ENCODE measurements at regions not wholly inside any gene's neighbourhood (a gene's known extent, or its start where the extent isn't known, plus 50 kb on each side); places are given as distances from the start of the nearest gene placed in this dataset.
"Not testable (repeated sequence)": the region's sequence is repeated elsewhere in the genome, so short reads cannot be mapped to it uniquely, and the experiment has no call there.

DNA sequence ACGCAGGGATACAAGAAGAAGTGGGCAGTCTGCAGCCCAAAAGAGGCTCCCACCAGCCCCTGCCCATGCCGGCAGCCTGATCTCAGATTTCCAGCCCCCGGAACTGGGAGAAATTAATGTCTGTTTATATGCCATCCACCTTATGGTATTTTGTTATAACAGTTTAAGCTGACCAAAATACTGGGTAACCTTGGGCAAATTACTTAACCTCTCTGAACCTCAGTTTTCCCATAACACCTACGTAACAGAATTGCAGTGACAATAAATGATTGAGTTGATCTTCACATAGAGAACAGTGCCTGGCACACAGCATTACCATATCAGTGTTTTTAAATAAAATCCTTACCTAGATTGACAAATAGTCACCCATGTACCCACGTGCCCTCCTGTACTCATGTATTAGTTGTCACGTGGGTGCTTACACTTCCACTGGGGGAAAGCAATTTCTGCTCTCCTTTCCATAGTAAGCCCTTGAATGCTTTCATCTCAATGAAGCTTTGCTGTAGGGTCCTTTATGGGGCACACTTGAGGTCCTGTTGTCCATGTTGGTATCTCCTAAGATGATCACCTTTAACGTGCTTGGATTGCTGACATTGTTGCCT, 54.2 kb upstream of the PHF21A start:
- no peaks in the 10 kb centered on the region for H3K9me3 ChIP-seq (ENCODE audit: control insufficient read depth, low read length)
- Mint-ChIP-seq H3K27me3 (ENCODE audit: insufficient read depth) (peaks cover 8% of the 10 kb centered on the region), H3K27ac (no peak overlapping the region), H3K4me1 (no peaks in the 10 kb centered on the region), H3K9me3 (no peaks in the 10 kb centered on the region), H3K36me3 (ENCODE audit: low read depth) (no peaks in the 10 kb centered on the region), H3K4me3 (no peak overlapping the region)
- no peaks in the 10 kb centered on the region for H3K36me3 ChIP-seq (ENCODE audit: control insufficient read depth, insufficient read depth, low read length)
- no peak for DNase-seq
- no peaks in the 10 kb centered on the region for H3K4me1 ChIP-seq (ENCODE audit: control insufficient read depth, insufficient read depth, low read length)
- 85 to 100% methylated on average over 4 to 7 of the region's 7 CpGs for WGBS, 2 experiments (ENCODE audit: insufficient coverage in 1 of 2, insufficient read length in 1 of 2)
- no peak overlapping the region for H3K4me3 ChIP-seq (ENCODE audit: low read length)
- no peak overlapping the region for H3K27ac ChIP-seq (ENCODE audit: low read depth, low read length)
- TF ChIP-seq, protein P1, sequence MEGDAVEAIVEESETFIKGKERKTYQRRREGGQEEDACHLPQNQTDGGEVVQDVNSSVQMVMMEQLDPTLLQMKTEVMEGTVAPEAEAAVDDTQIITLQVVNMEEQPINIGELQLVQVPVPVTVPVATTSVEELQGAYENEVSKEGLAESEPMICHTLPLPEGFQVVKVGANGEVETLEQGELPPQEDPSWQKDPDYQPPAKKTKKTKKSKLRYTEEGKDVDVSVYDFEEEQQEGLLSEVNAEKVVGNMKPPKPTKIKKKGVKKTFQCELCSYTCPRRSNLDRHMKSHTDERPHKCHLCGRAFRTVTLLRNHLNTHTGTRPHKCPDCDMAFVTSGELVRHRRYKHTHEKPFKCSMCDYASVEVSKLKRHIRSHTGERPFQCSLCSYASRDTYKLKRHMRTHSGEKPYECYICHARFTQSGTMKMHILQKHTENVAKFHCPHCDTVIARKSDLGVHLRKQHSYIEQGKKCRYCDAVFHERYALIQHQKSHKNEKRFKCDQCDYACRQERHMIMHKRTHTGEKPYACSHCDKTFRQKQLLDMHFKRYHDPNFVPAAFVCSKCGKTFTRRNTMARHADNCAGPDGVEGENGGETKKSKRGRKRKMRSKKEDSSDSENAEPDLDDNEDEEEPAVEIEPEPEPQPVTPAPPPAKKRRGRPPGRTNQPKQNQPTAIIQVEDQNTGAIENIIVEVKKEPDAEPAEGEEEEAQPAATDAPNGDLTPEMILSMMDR (conservative IDR thresholded peaks at IDR 0.05), result no peak
- H3K27me3 ChIP-seq (ENCODE audit: control insufficient read depth, insufficient read depth, low read length, poor library complexity, severe bottlenecking), result no peaks in the 10 kb centered on the region
- H3K9ac ChIP-seq (ENCODE audit: extremely low read depth, low read length, poor library complexity, severe bottlenecking), result no peak overlapping the region

DNA sequence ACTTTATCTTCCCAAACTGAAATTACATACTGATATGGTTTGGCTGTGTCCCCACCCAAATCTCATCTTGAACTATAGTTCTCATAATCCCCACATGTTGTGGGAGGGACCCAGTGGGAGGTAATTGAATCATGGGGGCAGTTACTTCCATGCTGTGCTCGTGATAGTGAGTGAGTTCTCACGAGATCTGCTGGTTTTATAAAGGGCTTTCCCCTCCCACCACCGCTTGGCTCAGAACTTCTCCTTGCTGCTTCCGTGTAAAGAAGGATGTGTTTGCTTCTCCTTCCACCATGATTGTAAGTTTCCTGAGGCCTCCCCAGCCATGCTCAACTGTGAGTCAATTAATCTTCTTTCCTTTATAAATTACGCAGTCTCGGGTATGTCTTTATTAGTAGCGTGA, 50.4 kb upstream of the PHF21A start:
- H3K27ac ChIP-seq (ENCODE audit: low read depth, low read length); H3K36me3 Mint-ChIP-seq (ENCODE audit: low read depth); H3K27me3 ChIP-seq (ENCODE audit: control insufficient read depth, insufficient read depth, low read length, poor library complexity, severe bottlenecking); H3K4me3 Mint-ChIP-seq; DNase-seq; H3K4me3 ChIP-seq (ENCODE audit: low read length); H3K27ac Mint-ChIP-seq; H3K9me3 ChIP-seq (ENCODE audit: control insufficient read depth, low read length); H3K9ac ChIP-seq (ENCODE audit: extremely low read depth, low read length, poor library complexity, severe bottlenecking); H3K9me3 Mint-ChIP-seq; H3K4me1 ChIP-seq (ENCODE audit: control insufficient read depth, insufficient read depth, low read length); H3K36me3 ChIP-seq (ENCODE audit: control insufficient read depth, insufficient read depth, low read length); H3K4me1 Mint-ChIP-seq: not testable (repeated sequence)
- WGBS, 2 experiments (ENCODE audit: insufficient coverage in 1 of 2, insufficient read length in 1 of 2), result 84 to 89% methylated on average over 4 to 7 of the region's 7 CpGs
- H3K27me3 Mint-ChIP-seq (ENCODE audit: insufficient read depth), result peaks cover 18% of the 10 kb centered on the region
